T-cell (primary cell): ENCODE measurements at regions not wholly inside any gene's neighbourhood (a gene's known extent, or its start where the extent isn't known, plus 50 kb on each side); places are given as distances from the start of the nearest gene placed in this dataset.

Source experiments
- ATAC-seq, 4 experiments: fragments of 200-7000 bp in 3 of 4; fragments of 150-1000 bp in 1 of 4; cut with Tn5 transposase; replicated peaks in 1 of 4; 1 replicate in 3 of 4; 2 replicates in 1 of 4; pipeline ENCODE4 v1.10.0; 2021; ENCODE audit warnings: moderate library complexity in 3 of 4, mild to moderate bottlenecking in 2 of 4, moderate number of reproducible peaks in 1 of 4
- CTCF ChIA-PET, 2 donors: fragments of 300-600 bp; sonication (Branson Sonifier 250); formaldehyde crosslinking; loops; one replicate each; lab custom pipeline; 2022; ENCODE audit warnings: antibody characterized with exemption in 2 of 2; lab: Charles Lee
- POLR2A ChIA-PET, 2 donors: fragments of 300-600 bp; sonication (Branson Sonifier 250); formaldehyde crosslinking; loops; one replicate each; lab custom pipeline; 2022; ENCODE audit warnings: antibody characterized with exemption in 2 of 2; lab: Charles Lee
- DNase-seq, 35 experiments: peaks; one replicate each; pipeline versions ENCODE4 v3.0.0 to v3.0.0-alpha.2; 2013 to 2023
- H3K27ac ChIP-seq: one replicate; pipeline ENCODE4 v1.5.1; 2013; ENCODE audit warnings: low read length
- H3K27me3 ChIP-seq, 2 experiments: replicated peaks in 1 of 2; 1 replicate in 1 of 2; 2 replicates in 1 of 2; pipeline versions ENCODE4 v1.6.1 to v1.7.0; 2013; ENCODE audit warnings: low read length in 1 of 2, mixed read lengths in 1 of 2; ENCODE audit not compliant: control insufficient read depth in 2 of 2, insufficient read depth in 2 of 2; ENCODE audit errors: extremely low read depth in 1 of 2
- H3K36me3 ChIP-seq, 2 donors: 1 replicate in 1 of 2; 2 replicates in 1 of 2; pipeline versions ENCODE4 v1.6.1 to v1.7.0; 2013; ENCODE audit warnings: low read length in 1 of 2; ENCODE audit not compliant: control insufficient read depth in 2 of 2, insufficient read depth in 1 of 2; ENCODE audit errors: extremely low read depth in 1 of 2
- H3K4me1 ChIP-seq, 2 experiments: 1 replicate in 1 of 2; 2 replicates in 1 of 2; pipeline versions ENCODE4 v1.6.1 to v1.7.0; 2013; ENCODE audit warnings: low read length in 2 of 2, mixed read lengths in 1 of 2; ENCODE audit not compliant: insufficient read depth in 2 of 2, control insufficient read depth in 1 of 2; ENCODE audit errors: extremely low read depth in 1 of 2
- H3K4me3 ChIP-seq, 2 donors: 1 replicate in 1 of 2; 2 replicates in 1 of 2; pipeline versions ENCODE4 v1.5.1 to v1.7.0; 2013; ENCODE audit warnings: mild to moderate bottlenecking in 2 of 2, low read length in 1 of 2, moderate library complexity in 1 of 2; ENCODE audit not compliant: control insufficient read depth in 1 of 2; ENCODE audit errors: extremely low read depth in 1 of 2
- H3K9me3 ChIP-seq: 2 replicates; pipeline ENCODE4 v1.7.0; 2013
- H3K27ac Mint-ChIP-seq, 2 donors: one replicate each; pipeline ENCODE4 v1.8.0; 2020 to 2021; ENCODE audit warnings: mild to moderate bottlenecking in 2 of 2, mixed read lengths in 2 of 2
- H3K27me3 Mint-ChIP-seq, 2 donors: one replicate each; pipeline ENCODE4 v1.8.0; 2021 to 2022; ENCODE audit warnings: mixed read lengths in 2 of 2
- H3K36me3 Mint-ChIP-seq: one replicate; pipeline ENCODE4 v1.8.0; 2021; ENCODE audit warnings: mixed read lengths
- H3K4me1 Mint-ChIP-seq, 3 donors: one replicate each; pipeline ENCODE4 v1.8.0; 2020 to 2022; ENCODE audit warnings: mixed read lengths in 3 of 3, mild to moderate bottlenecking in 1 of 3
- H3K4me3 Mint-ChIP-seq, 3 donors: one replicate each; pipeline ENCODE4 v1.8.0; 2020 to 2022; ENCODE audit warnings: mild to moderate bottlenecking in 3 of 3, mixed read lengths in 3 of 3, moderate library complexity in 3 of 3
- H3K9me3 Mint-ChIP-seq, 3 donors: one replicate each; pipeline ENCODE4 v1.8.0; 2020 to 2022; ENCODE audit warnings: mixed read lengths in 3 of 3
- WGBS: methylation state at CpG from one replicate; pipeline ENCODE4 v1.1.5; 2013; ENCODE audit warnings: missing lambda C conversion rate; ENCODE audit not compliant: insufficient coverage; 5-methylcytosine and 5-hydroxymethylcytosine counted together

DNA sequence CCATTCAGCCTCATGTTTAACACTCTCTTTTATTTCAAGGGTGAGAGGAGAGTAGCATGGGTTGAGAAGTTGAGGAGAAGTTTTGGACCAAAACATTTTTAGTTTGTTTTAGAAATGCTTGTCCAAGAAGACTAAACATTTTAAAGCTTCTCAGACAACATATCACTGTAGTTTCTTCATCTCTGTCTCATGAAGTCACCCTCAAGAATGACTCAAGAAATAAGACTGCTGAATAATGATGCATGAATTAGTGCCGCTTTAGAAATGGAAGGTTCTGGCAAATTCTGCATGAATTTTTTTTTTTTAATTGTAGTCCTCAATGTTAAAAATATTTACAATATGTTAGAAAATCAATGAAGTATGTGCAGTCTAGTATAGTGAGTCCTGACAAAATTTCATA is 422.7 kb upstream of the ARGLU1 start:
- no peaks in the 10 kb centered on the region for H3K4me1 ChIP-seq
- no CpG with 5 or more reads among the region's 1 CpG for WGBS
- ATAC-seq (no peak), DNase-seq (no peak)
- no peaks in the 10 kb centered on the region for H3K9me3 ChIP-seq
- H3K36me3 ChIP-seq: no peaks in the 10 kb centered on the region
- H3K27me3 ChIP-seq: no peaks in the 10 kb centered on the region
- ChIA-PET CTCF (no interaction called here), POLR2A (no interaction called here)
- H3K4me3 Mint-ChIP-seq: no peak overlapping the region
- peaks cover 0 to 4% (median 0%) of the 10 kb centered on the region in 3 donors for H3K9me3 Mint-ChIP-seq
- H3K36me3 Mint-ChIP-seq: no peaks in the 10 kb centered on the region
- no peaks in the 10 kb centered on the region for H3K4me1 Mint-ChIP-seq
- no peak overlapping the region for H3K27ac Mint-ChIP-seq
- no peak overlapping the region for H3K4me3 ChIP-seq
- no peak overlapping the region for H3K27ac ChIP-seq
- no peaks in the 10 kb centered on the region for H3K27me3 Mint-ChIP-seq

GRCh38 chr13:106989876-106990275 is 421.9 kb upstream of the ARGLU1 start:
- ChIA-PET POLR2A (no interaction called here), CTCF (no interaction called here)
- Mint-ChIP-seq H3K27ac (no peak overlapping the region), H3K9me3 (peaks cover 0 to 4% (median 2%) of the 10 kb centered on the region in 3 donors), H3K4me3 (no peak overlapping the region), H3K36me3 (no peaks in the 10 kb centered on the region), H3K27me3 (no peaks in the 10 kb centered on the region), H3K4me1 (no peaks in the 10 kb centered on the region)
- no peak for ATAC-seq
- no peak for DNase-seq
- no peaks in the 10 kb centered on the region for H3K36me3 ChIP-seq
- H3K27me3 ChIP-seq: no peaks in the 10 kb centered on the region
- no peak overlapping the region for H3K4me3 ChIP-seq
- no peaks in the 10 kb centered on the region for H3K4me1 ChIP-seq
- no peak overlapping the region for H3K27ac ChIP-seq
- WGBS: no CpG with 5 or more reads among the region's 3 CpGs
- H3K9me3 ChIP-seq: no peaks in the 10 kb centered on the region

DNA sequence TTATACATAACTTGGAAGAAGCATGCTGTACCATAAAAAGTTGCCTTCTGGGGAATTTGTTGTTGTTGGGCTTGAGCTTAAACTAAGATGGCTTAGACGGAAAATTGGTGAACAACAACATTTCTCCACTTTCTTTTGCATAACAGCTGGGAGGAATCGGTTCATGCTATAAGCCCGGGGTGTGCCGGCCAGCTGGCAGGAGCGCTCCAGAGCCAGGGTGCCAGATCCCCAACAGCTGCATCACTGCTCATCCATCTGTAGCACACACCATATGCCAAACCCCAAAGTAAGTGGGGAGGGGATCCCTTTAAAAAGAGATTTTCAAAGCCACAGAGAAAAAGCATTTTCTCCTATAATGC is 419.5 kb upstream of the ARGLU1 start:
- H3K9me3 ChIP-seq: no peaks in the 10 kb centered on the region
- no peak for ATAC-seq
- no peak overlapping the region for H3K27ac ChIP-seq
- CTCF ChIA-PET: no interaction called here
- peaks cover 0 to 5% (median 2%) of the 10 kb centered on the region in 3 donors for H3K9me3 Mint-ChIP-seq
- no peak overlapping the region for H3K27ac Mint-ChIP-seq
- POLR2A ChIA-PET: no interaction called here
- no peak overlapping the region for H3K4me3 ChIP-seq
- H3K36me3 ChIP-seq: no peaks in the 10 kb centered on the region
- DNase-seq: no peak
- H3K4me1 Mint-ChIP-seq: no peaks in the 10 kb centered on the region
- no peaks in the 10 kb centered on the region for H3K27me3 ChIP-seq
- WGBS: 80% methylated on average over 1 of the region's 5 CpGs
- H3K4me3 Mint-ChIP-seq: no peak overlapping the region
- H3K27me3 Mint-ChIP-seq: no peaks in the 10 kb centered on the region
- no peaks in the 10 kb centered on the region for H3K36me3 Mint-ChIP-seq
- H3K4me1 ChIP-seq: no peaks in the 10 kb centered on the region

DNA sequence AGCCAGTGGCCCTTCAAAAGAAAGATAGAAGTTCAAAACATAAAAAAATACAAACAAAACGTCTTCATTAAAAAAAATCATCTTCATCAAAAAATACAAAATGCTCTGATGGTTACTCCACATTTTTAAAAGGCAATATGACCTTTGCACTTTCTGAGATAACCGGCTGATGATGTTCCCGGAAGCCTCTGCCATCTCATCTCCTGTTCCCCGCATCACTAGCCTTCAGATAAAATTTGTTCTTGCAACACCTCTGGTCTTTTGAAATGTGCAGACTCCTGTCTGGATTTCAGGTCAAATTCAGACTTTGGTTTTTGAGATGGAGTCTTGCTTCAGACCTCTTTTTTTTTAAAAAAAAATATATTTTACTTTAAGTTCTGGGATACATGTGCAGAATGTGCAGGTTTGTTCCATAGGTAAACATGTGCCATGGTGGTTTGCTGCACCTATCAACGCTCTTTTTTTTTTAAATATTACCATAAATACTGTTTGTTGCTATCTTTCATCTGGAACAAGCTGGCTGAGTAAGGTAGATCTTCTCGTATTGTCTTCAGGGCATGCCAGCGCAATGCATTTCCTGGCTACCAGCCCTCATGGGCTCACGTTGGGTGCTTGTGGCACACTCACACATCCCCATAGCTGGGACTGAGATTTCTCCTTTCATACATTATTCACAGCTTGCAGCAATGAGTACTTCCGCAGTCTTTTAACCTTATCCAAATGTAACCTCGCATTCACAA is 418.9 kb upstream of the ARGLU1 start:
- Mint-ChIP-seq H3K36me3 (no peaks in the 10 kb centered on the region), H3K4me3 (no peak overlapping the region), H3K9me3 (peaks cover 3 to 11% (median 4%) of the 10 kb centered on the region in 3 donors), H3K27ac (no peak overlapping the region), H3K27me3 (no peaks in the 10 kb centered on the region), H3K4me1 (no peaks in the 10 kb centered on the region)
- no peaks in the 10 kb centered on the region for H3K9me3 ChIP-seq
- H3K4me3 ChIP-seq: no peak overlapping the region
- CTCF ChIA-PET: no interaction called here
- no peaks in the 10 kb centered on the region for H3K36me3 ChIP-seq
- no peaks in the 10 kb centered on the region for H3K4me1 ChIP-seq
- no peak for ATAC-seq
- 93% methylated on average over 5 of the region's 10 CpGs for WGBS
- H3K27me3 ChIP-seq: no peaks in the 10 kb centered on the region
- no peak overlapping the region for H3K27ac ChIP-seq
- POLR2A ChIA-PET: no interaction called here
- no peak for DNase-seq

GRCh38 chr13:106986033-106986484 is 418.1 kb upstream of the ARGLU1 start:
- 89% methylated on average over 6 of the region's 7 CpGs for WGBS
- H3K9me3 Mint-ChIP-seq: peaks cover 6 to 13% (median 6%) of the 10 kb centered on the region in 3 donors
- ChIA-PET CTCF (no interaction called here), POLR2A (no interaction called here)
- no peak for ATAC-seq
- H3K4me1 Mint-ChIP-seq: no peaks in the 10 kb centered on the region
- no peak for DNase-seq
- Histone ChIP-seq H3K4me1 (no peaks in the 10 kb centered on the region), H3K4me3 (no peak overlapping the region), H3K27me3 (no peaks in the 10 kb centered on the region), H3K9me3 (no peaks in the 10 kb centered on the region), H3K36me3 (no peaks in the 10 kb centered on the region), H3K27ac (no peak overlapping the region)
- no peak overlapping the region for H3K27ac Mint-ChIP-seq
- no peaks in the 10 kb centered on the region for H3K36me3 Mint-ChIP-seq
- no peak overlapping the region for H3K4me3 Mint-ChIP-seq
- no peaks in the 10 kb centered on the region for H3K27me3 Mint-ChIP-seq

GRCh38 chr13:106985481-106985880 is 417.5 kb upstream of the ARGLU1 start:
- no peaks in the 10 kb centered on the region for H3K4me1 ChIP-seq
- no peaks in the 10 kb centered on the region for H3K4me1 Mint-ChIP-seq
- H3K9me3 Mint-ChIP-seq: peaks cover 6 to 13% (median 6%) of the 10 kb centered on the region in 3 donors
- no peaks in the 10 kb centered on the region for H3K27me3 Mint-ChIP-seq
- ATAC-seq (no peak), DNase-seq (no peak)
- H3K27me3 ChIP-seq: no peaks in the 10 kb centered on the region
- no peaks in the 10 kb centered on the region for H3K9me3 ChIP-seq
- no peak overlapping the region for H3K27ac ChIP-seq
- H3K27ac Mint-ChIP-seq: no peak overlapping the region
- ChIA-PET CTCF (no interaction called here), POLR2A (no interaction called here)
- no peaks in the 10 kb centered on the region for H3K36me3 ChIP-seq
- no peak overlapping the region for H3K4me3 Mint-ChIP-seq
- H3K4me3 ChIP-seq: no peak overlapping the region
- no peaks in the 10 kb centered on the region for H3K36me3 Mint-ChIP-seq
- WGBS: no CpG with 5 or more reads among the region's 3 CpGs

GRCh38 chr13:106981051-106981450 is 413.1 kb upstream of the ARGLU1 start:
- CTCF ChIA-PET: no interaction called here
- Mint-ChIP-seq H3K27ac (no peak overlapping the region), H3K27me3 (no peaks in the 10 kb centered on the region), H3K36me3 (no peaks in the 10 kb centered on the region), H3K4me1 (no peaks in the 10 kb centered on the region), H3K4me3 (no peak overlapping the region), H3K9me3 (peaks cover 6 to 9% (median 6%) of the 10 kb centered on the region in 3 donors)
- H3K36me3 ChIP-seq: no peaks in the 10 kb centered on the region
- no peaks in the 10 kb centered on the region for H3K9me3 ChIP-seq
- no peak overlapping the region for H3K27ac ChIP-seq
- no peaks in the 10 kb centered on the region for H3K4me1 ChIP-seq
- DNase-seq (no peak), ATAC-seq (no peak)
- H3K27me3 ChIP-seq: no peaks in the 10 kb centered on the region
- POLR2A ChIA-PET: no interaction called here
- no peak overlapping the region for H3K4me3 ChIP-seq
- no CpG with 5 or more reads among the region's 2 CpGs for WGBS
